Subcutaneous abdominal adipose tissue (tissue), 5 donors: ENCODE measurements at regions not wholly inside any gene's neighbourhood (a gene's known extent, or its start where the extent isn't known, plus 50 kb on each side); places are given as distances from the start of the nearest gene placed in this dataset.

Experiments
- H3K27ac ChIP-seq: one replicate; pipeline ENCODE4 v1.7.0; 2013; ENCODE audit warnings: low read depth, mild to moderate bottlenecking, inconsistent platforms, low read length, moderate library complexity
- H3K27me3 ChIP-seq, 5 donors: one replicate each; pipeline ENCODE4 v1.7.0; 2013; ENCODE audit warnings: low read length in 5 of 5, inconsistent platforms in 1 of 5; ENCODE audit not compliant: control insufficient read depth in 5 of 5, insufficient read depth in 4 of 5
- H3K36me3 ChIP-seq, 5 donors: one replicate each; pipeline ENCODE4 v1.7.0; 2013; ENCODE audit warnings: low read length in 5 of 5; ENCODE audit not compliant: control insufficient read depth in 5 of 5, insufficient read depth in 5 of 5
- H3K4me1 ChIP-seq, 5 donors: one replicate each; pipeline ENCODE4 v1.7.0; 2013; ENCODE audit warnings: low read length in 5 of 5, mild to moderate bottlenecking in 3 of 5, moderate library complexity in 1 of 5; ENCODE audit not compliant: control insufficient read depth in 5 of 5, insufficient read depth in 5 of 5
- H3K4me3 ChIP-seq, 5 donors: one replicate each; pipeline ENCODE4 v1.7.0; 2013; ENCODE audit warnings: low read length in 5 of 5, low read depth in 1 of 5
- H3K9ac ChIP-seq, 5 donors: one replicate each; pipeline ENCODE4 v1.7.0; 2013; ENCODE audit warnings: low read length in 5 of 5, mild to moderate bottlenecking in 4 of 5, moderate library complexity in 3 of 5
- H3K9me3 ChIP-seq, 5 donors: one replicate each; pipeline ENCODE4 v1.7.0; 2013; ENCODE audit warnings: low read length in 5 of 5; ENCODE audit not compliant: control insufficient read depth in 5 of 5
- donor health status: healthy.
- donor health status: healthy.
- donor health status: healthy.
- donor health status: healthy.
- donor health status: healthy.

- H3K27me3 ChIP-seq: no peaks in the 10 kb centered on the region
Measured at GRCh38 chr7:110003827-110004226, 1087.1 kb upstream of the LRRN3 start.

GRCh38 chr7:110007320-110008063 lies 1083.4 kb upstream of the LRRN3 start:
- no peaks in the 10 kb centered on the region for H3K4me1 ChIP-seq
- H3K27me3 ChIP-seq: no peaks in the 10 kb centered on the region
- H3K9ac ChIP-seq: no peak overlapping the region
- H3K36me3 ChIP-seq: no peaks in the 10 kb centered on the region
- H3K27ac ChIP-seq: no peak overlapping the region
- H3K4me3 ChIP-seq: no peak overlapping the region
- no peaks in the 10 kb centered on the region for H3K9me3 ChIP-seq

More at GRCh38 chr7:110003827-110004226, 1087.1 kb upstream of the LRRN3 start:
- Histone ChIP-seq H3K36me3 (no peaks in the 10 kb centered on the region), H3K9ac (no peak overlapping the region), H3K4me3 (no peak overlapping the region), H3K27ac (no peak overlapping the region), H3K4me1 (no peaks in the 10 kb centered on the region), H3K9me3 (no peaks in the 10 kb centered on the region)

- Histone ChIP-seq H3K36me3 (no peaks in the 10 kb centered on the region), H3K27me3 (no peaks in the 10 kb centered on the region), H3K4me3 (no peak overlapping the region), H3K9ac (no peak overlapping the region), H3K27ac (no peak overlapping the region), H3K4me1 (no peaks in the 10 kb centered on the region), H3K9me3 (no peaks in the 10 kb centered on the region)
Measured at GRCh38 chr7:110010359-110010758, 1080.6 kb upstream of the LRRN3 start.

GRCh38 chr7:110017405-110017804 lies 1073.5 kb upstream of the LRRN3 start:
- H3K9ac ChIP-seq: no peak overlapping the region
- H3K36me3 ChIP-seq: no peaks in the 10 kb centered on the region
- H3K4me3 ChIP-seq: no peak overlapping the region
- H3K27ac ChIP-seq: no peak overlapping the region
- H3K4me1 ChIP-seq: no peaks in the 10 kb centered on the region
- peaks cover 0 to 3% (median 0%) of the 10 kb centered on the region in 5 donors for H3K9me3 ChIP-seq
- H3K27me3 ChIP-seq: no peaks in the 10 kb centered on the region

GRCh38 chr7:110027385-110027784 lies 1063.5 kb upstream of the LRRN3 start:
- Histone ChIP-seq H3K4me3 (no peak overlapping the region), H3K9me3 (no peaks in the 10 kb centered on the region), H3K9ac (no peak overlapping the region), H3K27ac (no peak overlapping the region), H3K36me3 (no peaks in the 10 kb centered on the region), H3K4me1 (no peaks in the 10 kb centered on the region), H3K27me3 (no peaks in the 10 kb centered on the region)

GRCh38 chr7:110043519-110043918 lies 1047.4 kb upstream of the LRRN3 start:
- no peaks in the 10 kb centered on the region for H3K9me3 ChIP-seq
- no peaks in the 10 kb centered on the region for H3K36me3 ChIP-seq
- no peaks in the 10 kb centered on the region for H3K27me3 ChIP-seq
- H3K27ac ChIP-seq: no peak overlapping the region
- no peak overlapping the region for H3K4me3 ChIP-seq
- no peaks in the 10 kb centered on the region for H3K4me1 ChIP-seq
- H3K9ac ChIP-seq: no peak overlapping the region

GRCh38 chr7:110050785-110051184 lies 1040.1 kb upstream of the LRRN3 start:
- Histone ChIP-seq H3K9ac (no peak overlapping the region), H3K4me1 (no peaks in the 10 kb centered on the region), H3K27me3 (no peaks in the 10 kb centered on the region), H3K36me3 (no peaks in the 10 kb centered on the region), H3K9me3 (no peaks in the 10 kb centered on the region), H3K4me3 (no peak overlapping the region), H3K27ac (no peak overlapping the region)

- H3K9me3 ChIP-seq: no peaks in the 10 kb centered on the region
- no peak overlapping the region for H3K27ac ChIP-seq
- H3K36me3 ChIP-seq: no peaks in the 10 kb centered on the region
- H3K4me1 ChIP-seq: no peaks in the 10 kb centered on the region
- H3K9ac ChIP-seq: no peak overlapping the region
- no peak overlapping the region for H3K4me3 ChIP-seq
- no peaks in the 10 kb centered on the region for H3K27me3 ChIP-seq
Measured at GRCh38 chr7:110051372-110051771, 1039.6 kb upstream of the LRRN3 start.

GRCh38 chr7:110056331-110056730 lies 1034.6 kb upstream of the LRRN3 start:
- no peaks in the 10 kb centered on the region for H3K4me1 ChIP-seq

GRCh38 chr7:110058401-110058800 lies 1032.5 kb upstream of the LRRN3 start:
- H3K4me1 ChIP-seq: no peaks in the 10 kb centered on the region
- no peak overlapping the region for H3K9ac ChIP-seq
- no peaks in the 10 kb centered on the region for H3K27me3 ChIP-seq
- H3K9me3 ChIP-seq: no peaks in the 10 kb centered on the region
- no peak overlapping the region for H3K27ac ChIP-seq
- no peak overlapping the region for H3K4me3 ChIP-seq
- H3K36me3 ChIP-seq: no peaks in the 10 kb centered on the region

More at GRCh38 chr7:110056331-110056730, 1034.6 kb upstream of the LRRN3 start:
- no peak overlapping the region for H3K27ac ChIP-seq
- H3K4me3 ChIP-seq: no peak overlapping the region
- H3K27me3 ChIP-seq: no peaks in the 10 kb centered on the region
- H3K9me3 ChIP-seq: no peaks in the 10 kb centered on the region
- H3K36me3 ChIP-seq: no peaks in the 10 kb centered on the region
- H3K9ac ChIP-seq: no peak overlapping the region
